Trophoblast cell (in vitro differentiated cells and primary cell): ENCODE measurements at regions not wholly inside any gene's neighbourhood (a gene's known extent, or its start where the extent isn't known, plus 50 kb on each side); places are given as distances from the start of the nearest gene placed in this dataset.

ENCODE experiments used
- DNase-seq, 2 donors: peaks; one replicate each; pipeline ENCODE4 v3.0.0-alpha.2; 2016
- H2AFZ ChIP-seq: 2 replicates; pipeline ENCODE4 v1.6.1; 2013; ENCODE audit warnings: low read length, moderate library complexity, mild to moderate bottlenecking; ENCODE audit not compliant: insufficient read depth, poor library complexity
- H2AK5ac ChIP-seq: 2 replicates; pipeline ENCODE4 v1.6.1; 2013; ENCODE audit warnings: mild to moderate bottlenecking, low read length
- H2BK120ac ChIP-seq: 2 replicates; pipeline ENCODE4 v1.6.1; 2013; ENCODE audit warnings: low read length, mild to moderate bottlenecking, moderate library complexity; ENCODE audit not compliant: insufficient read depth, poor library complexity
- H2BK12ac ChIP-seq: 2 replicates; pipeline ENCODE4 v1.6.1; 2013; ENCODE audit warnings: mild to moderate bottlenecking, low read length, moderate library complexity
- H2BK5ac ChIP-seq: 2 replicates; pipeline ENCODE4 v1.6.1; 2013; ENCODE audit warnings: low read length, low read depth, moderate library complexity, mild to moderate bottlenecking; ENCODE audit not compliant: poor library complexity
- H3K14ac ChIP-seq: 2 replicates; pipeline ENCODE4 v1.6.1; 2013; ENCODE audit warnings: mild to moderate bottlenecking, low read length
- H3K18ac ChIP-seq: 2 replicates; pipeline ENCODE4 v1.6.1; 2013; ENCODE audit warnings: mild to moderate bottlenecking, low read length
- H3K23ac ChIP-seq: 2 replicates; pipeline ENCODE4 v1.6.1; 2013; ENCODE audit warnings: low read length
- H3K27ac ChIP-seq: 2 replicates; pipeline ENCODE4 v1.5.1; 2013; ENCODE audit warnings: low read depth, mild to moderate bottlenecking, inconsistent platforms, low read length, moderate library complexity
- H3K27me3 ChIP-seq: 2 replicates; pipeline ENCODE4 v1.6.1; 2013; ENCODE audit warnings: inconsistent platforms, mild to moderate bottlenecking, low read length, moderate library complexity; ENCODE audit not compliant: insufficient read depth
- H3K36me3 ChIP-seq, 2 experiments: 1 replicate in 1 of 2; 2 replicates in 1 of 2; pipeline ENCODE4 v1.6.1; 2013; ENCODE audit warnings: low read length in 2 of 2, mild to moderate bottlenecking in 2 of 2, moderate library complexity in 1 of 2; ENCODE audit not compliant: insufficient read depth in 2 of 2, control insufficient read depth in 1 of 2
- H3K4ac ChIP-seq: 2 replicates; pipeline ENCODE4 v1.6.1; 2013; ENCODE audit warnings: low read depth, mild to moderate bottlenecking, low read length, moderate library complexity
- H3K4me1 ChIP-seq, 2 experiments: 1 replicate in 1 of 2; 2 replicates in 1 of 2; pipeline ENCODE4 v1.6.1; 2013; ENCODE audit warnings: low read length in 2 of 2, mild to moderate bottlenecking in 2 of 2, moderate library complexity in 1 of 2; ENCODE audit not compliant: insufficient read depth in 2 of 2, control insufficient read depth in 1 of 2
- H3K4me2 ChIP-seq: 2 replicates; pipeline ENCODE4 v1.6.1; 2013; ENCODE audit warnings: inconsistent platforms, mild to moderate bottlenecking, low read length, moderate library complexity
- H3K4me3 ChIP-seq: 2 replicates; pipeline ENCODE4 v1.5.1; 2013; ENCODE audit warnings: mild to moderate bottlenecking, low read depth, low read length, inconsistent platforms
- H3K79me1 ChIP-seq: one replicate; pipeline ENCODE4 v1.6.1; 2013; ENCODE audit warnings: low read length
- H3K79me2 ChIP-seq: 2 replicates; pipeline ENCODE4 v1.6.1; 2013; ENCODE audit warnings: low read length, mild to moderate bottlenecking; ENCODE audit not compliant: control insufficient read depth, insufficient read depth, poor library complexity
- H3K9ac ChIP-seq: 2 replicates; pipeline ENCODE4 v1.6.1; 2013; ENCODE audit warnings: mild to moderate bottlenecking, low read length
- H3K9me3 ChIP-seq: 2 replicates; pipeline ENCODE4 v1.6.1; 2013; ENCODE audit warnings: low read depth, mild to moderate bottlenecking, control low read depth, inconsistent platforms, low read length; ENCODE audit not compliant: insufficient read depth
- H4K12ac ChIP-seq: 2 replicates; pipeline ENCODE4 v1.6.1; 2013; ENCODE audit warnings: low read depth, mild to moderate bottlenecking, low read length, moderate library complexity
- H4K8ac ChIP-seq: 2 replicates; pipeline ENCODE4 v1.6.1; 2013; ENCODE audit warnings: low read depth, mild to moderate bottlenecking, low read length, moderate library complexity
- H4K91ac ChIP-seq: one replicate; pipeline ENCODE4 v1.6.1; 2013; ENCODE audit warnings: low read depth, mild to moderate bottlenecking, low read length, moderate library complexity
- WGBS: extraction: QIAGEN DNeasy Blood & Tissue Kit; methylation state at CpG from one replicate; pipeline ENCODE4 v1.1.7; 2013; ENCODE audit warnings: missing lambda C conversion rate; ENCODE audit not compliant: insufficient read length, insufficient coverage; ENCODE audit errors: extremely low coverage; 5-methylcytosine and 5-hydroxymethylcytosine counted together

DNA sequence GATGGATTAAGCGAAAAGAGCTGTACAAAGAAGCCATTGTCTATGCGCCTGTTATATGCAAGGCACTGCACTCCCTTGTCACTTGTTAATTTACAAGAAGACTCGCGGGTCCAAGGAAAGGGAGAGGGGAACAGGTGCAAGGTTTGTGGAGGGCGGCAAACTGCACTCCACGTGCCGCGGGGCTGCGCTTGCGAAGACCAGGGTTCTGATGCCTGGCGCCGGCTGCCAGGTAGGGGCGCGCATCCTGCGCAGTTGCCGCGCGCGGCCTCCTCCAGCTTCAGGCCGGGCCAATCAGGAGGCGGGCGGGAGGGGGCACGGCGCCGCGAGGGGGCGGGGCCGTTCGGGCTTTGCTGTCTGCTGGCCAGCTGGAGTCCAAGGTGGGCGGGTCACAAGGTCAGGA lies 140.6 kb upstream of the PALS2 start:
- Histone ChIP-seq H2BK5ac (no peak overlapping the region), H3K36me3 (no peaks in the 10 kb centered on the region), H3K79me2 (no peaks in the 10 kb centered on the region), H3K4me1 (no peaks in the 10 kb centered on the region), H3K79me1 (no peaks in the 10 kb centered on the region), H4K8ac (no peak overlapping the region), H2AK5ac (no peak overlapping the region), H4K12ac (no peak overlapping the region), H3K23ac (no peak overlapping the region), H3K27me3 (no peaks in the 10 kb centered on the region), H3K4ac (no peak overlapping the region), H3K18ac (no peak overlapping the region), H2BK120ac (no peak overlapping the region), H3K9me3 (no peaks in the 10 kb centered on the region), H3K27ac (no peak overlapping the region), H3K9ac (no peak overlapping the region), H3K4me3 (no peak overlapping the region), H4K91ac (no peak overlapping the region), H3K14ac (no peak overlapping the region), H3K4me2 (no peak overlapping the region), H2BK12ac (no peak overlapping the region), H2AFZ (no peak overlapping the region)
- no CpG with 5 or more reads among the region's 30 CpGs for WGBS
- no peak for DNase-seq

DNA sequence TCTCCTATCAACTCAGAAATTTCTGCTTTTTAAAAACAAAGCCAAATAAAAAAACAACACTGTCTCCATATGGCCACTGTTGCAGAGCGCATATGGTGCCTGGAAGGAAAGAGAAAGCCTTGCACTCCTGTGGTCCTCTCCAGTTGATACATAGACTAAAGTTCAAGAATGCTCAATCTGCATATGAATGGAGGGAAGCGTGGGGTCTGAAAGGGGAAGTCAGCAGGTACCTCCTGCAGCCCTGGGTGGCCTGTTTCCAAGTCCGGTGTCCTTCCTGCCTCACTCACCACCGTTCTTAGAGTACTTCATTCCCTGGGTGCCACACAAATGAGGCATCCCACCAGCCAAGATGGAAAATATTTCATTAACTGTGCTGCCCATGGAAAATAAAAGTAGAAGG lies 138.3 kb upstream of the PALS2 start:
- Histone ChIP-seq H3K79me2 (no peaks in the 10 kb centered on the region), H2BK12ac (no peak overlapping the region), H3K14ac (no peak overlapping the region), H3K9ac (no peak overlapping the region), H3K4ac (no peak overlapping the region), H3K9me3 (peaks cover 2% of the 10 kb centered on the region), H3K79me1 (no peaks in the 10 kb centered on the region), H2BK5ac (no peak overlapping the region), H3K27me3 (no peaks in the 10 kb centered on the region), H3K23ac (no peak overlapping the region), H3K27ac (no peak overlapping the region), H4K12ac (no peak overlapping the region), H3K4me1 (no peaks in the 10 kb centered on the region), H2BK120ac (no peak overlapping the region), H2AFZ (no peak overlapping the region), H2AK5ac (no peak overlapping the region), H4K91ac (no peak overlapping the region), H3K4me2 (no peak overlapping the region), H3K4me3 (no peak overlapping the region), H3K18ac (no peak overlapping the region), H4K8ac (no peak overlapping the region), H3K36me3 (no peaks in the 10 kb centered on the region)
- no CpG with 5 or more reads among the region's 4 CpGs for WGBS
- no peak for DNase-seq

DNA sequence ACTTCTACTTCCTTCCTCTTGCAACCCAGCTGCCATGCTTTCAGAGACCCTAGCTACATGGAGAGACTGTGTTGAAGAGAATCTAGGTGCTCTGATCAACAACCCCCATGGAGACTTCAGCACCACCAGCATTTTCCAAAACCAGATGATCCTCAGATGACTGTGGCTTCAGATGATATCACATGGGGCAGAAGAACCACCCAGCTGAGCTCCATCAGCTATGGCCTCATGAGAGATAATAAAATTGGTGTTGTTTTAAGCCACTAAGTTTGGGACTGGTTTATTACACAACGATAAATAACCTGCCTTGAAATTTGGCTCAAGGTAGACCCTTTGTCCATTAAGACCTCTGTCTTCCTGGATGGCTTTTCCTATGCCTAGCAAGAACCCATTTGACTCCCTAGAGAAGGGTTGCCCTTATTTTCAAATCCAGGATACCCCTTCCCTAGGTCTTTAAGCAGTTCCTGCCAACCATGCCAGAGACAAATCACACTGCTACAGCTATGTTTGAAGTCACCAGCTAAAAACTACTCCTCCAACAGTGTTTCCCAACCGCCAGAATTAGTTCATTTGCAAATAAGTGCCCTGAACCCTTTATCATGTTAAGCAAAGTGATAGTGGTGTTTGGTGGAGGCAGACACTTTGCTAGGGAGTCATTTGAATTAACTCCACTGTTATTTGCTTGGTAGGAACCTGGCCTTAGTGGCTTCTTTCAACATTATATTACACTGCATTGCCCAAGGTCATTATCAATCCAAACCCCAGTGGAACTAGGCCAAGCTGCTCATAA lies 136.9 kb upstream of the PALS2 start:
- no peak overlapping the region for H2BK12ac ChIP-seq
- no CpG with 5 or more reads among the region's 2 CpGs for WGBS
- H3K4ac ChIP-seq: no peak overlapping the region
- H3K4me3 ChIP-seq: no peak overlapping the region
- H3K27ac ChIP-seq: no peak overlapping the region
- no peak overlapping the region for H2BK120ac ChIP-seq
- H3K36me3 ChIP-seq: no peaks in the 10 kb centered on the region
- H4K8ac ChIP-seq: no peak overlapping the region
- H3K9me3 ChIP-seq: peaks cover 2% of the 10 kb centered on the region
- H3K9ac ChIP-seq: no peak overlapping the region
- H4K12ac ChIP-seq: no peak overlapping the region
- no peaks in the 10 kb centered on the region for H3K27me3 ChIP-seq
- no peak overlapping the region for H4K91ac ChIP-seq
- no peaks in the 10 kb centered on the region for H3K79me1 ChIP-seq
- H3K18ac ChIP-seq: no peak overlapping the region
- no peak for DNase-seq
- H2AK5ac ChIP-seq: no peak overlapping the region
- H2AFZ ChIP-seq: no peak overlapping the region
- H3K14ac ChIP-seq: no peak overlapping the region
- H3K23ac ChIP-seq: no peak overlapping the region
- H2BK5ac ChIP-seq: no peak overlapping the region
- H3K4me2 ChIP-seq: no peak overlapping the region
- no peaks in the 10 kb centered on the region for H3K4me1 ChIP-seq
- no peaks in the 10 kb centered on the region for H3K79me2 ChIP-seq

DNA sequence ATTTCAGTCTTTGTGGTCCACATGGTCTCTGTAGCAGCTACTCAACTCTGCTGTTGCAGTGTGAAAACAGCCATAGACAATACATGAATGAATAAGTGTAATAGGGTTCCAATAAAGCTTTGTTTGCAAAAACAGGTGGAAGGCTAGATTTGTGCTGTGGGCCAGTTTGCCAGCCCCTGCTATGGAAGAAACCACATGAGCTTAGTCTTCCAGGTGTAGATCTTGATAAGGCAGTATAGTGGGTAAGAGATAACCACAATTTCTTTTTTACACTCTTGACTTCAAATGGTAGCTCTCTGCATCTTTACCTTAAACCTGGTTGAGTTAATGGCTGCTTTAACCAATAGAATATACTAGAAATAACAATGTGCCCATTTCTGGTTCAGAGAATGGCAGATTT lies 135.0 kb upstream of the PALS2 start:
- no peaks in the 10 kb centered on the region for H3K79me1 ChIP-seq
- H3K27me3 ChIP-seq: no peaks in the 10 kb centered on the region
- H4K12ac ChIP-seq: no peak overlapping the region
- no peak overlapping the region for H4K8ac ChIP-seq
- H3K36me3 ChIP-seq: no peaks in the 10 kb centered on the region
- H2BK5ac ChIP-seq: no peak overlapping the region
- no peak overlapping the region for H3K23ac ChIP-seq
- H2AK5ac ChIP-seq: no peak overlapping the region
- no peaks in the 10 kb centered on the region for H3K79me2 ChIP-seq
- no peak overlapping the region for H3K4me2 ChIP-seq
- H2BK120ac ChIP-seq: no peak overlapping the region
- no peak overlapping the region for H3K4me3 ChIP-seq
- no peak overlapping the region for H3K14ac ChIP-seq
- no peak for DNase-seq
- no peak overlapping the region for H3K4ac ChIP-seq
- no peak overlapping the region for H4K91ac ChIP-seq
- peaks cover 2% of the 10 kb centered on the region for H3K9me3 ChIP-seq
- no peak overlapping the region for H2AFZ ChIP-seq
- no peaks in the 10 kb centered on the region for H3K4me1 ChIP-seq
- H3K9ac ChIP-seq: no peak overlapping the region
- no peak overlapping the region for H2BK12ac ChIP-seq
- H3K18ac ChIP-seq: no peak overlapping the region
- no peak overlapping the region for H3K27ac ChIP-seq
